OCI-LY7 (cell line): ENCODE measurements at regions not wholly inside any gene's neighbourhood (a gene's known extent, or its start where the extent isn't known, plus 50 kb on each side); places are given as distances from the start of the nearest gene placed in this dataset.
"Not testable (repeated sequence)": the region's sequence is repeated elsewhere in the genome, so short reads cannot be mapped to it uniquely, and the experiment has no call there.

Experiments used
- EZH2phosphoT487 ChIP-seq: fragments of 200-600 bp; sonication (generic); IDR thresholded peaks from 2 replicates; pipeline ENCODE4 v1.6.1; 2018; ENCODE audit warnings: low read depth, borderline replicate concordance, mild to moderate bottlenecking, mixed run types, antibody characterized with exemption, low read length, moderate library complexity, mixed read lengths
- TF ChIP-seq, protein P1 (sequence below): fragments of 200-600 bp; sonication (generic); conservative IDR thresholded peaks from 2 replicates; pipeline ENCODE4 v1.5.1; 2014; ENCODE audit warnings: mild to moderate bottlenecking, antibody characterized with exemption, low read length, moderate library complexity, mixed read lengths

DNA sequence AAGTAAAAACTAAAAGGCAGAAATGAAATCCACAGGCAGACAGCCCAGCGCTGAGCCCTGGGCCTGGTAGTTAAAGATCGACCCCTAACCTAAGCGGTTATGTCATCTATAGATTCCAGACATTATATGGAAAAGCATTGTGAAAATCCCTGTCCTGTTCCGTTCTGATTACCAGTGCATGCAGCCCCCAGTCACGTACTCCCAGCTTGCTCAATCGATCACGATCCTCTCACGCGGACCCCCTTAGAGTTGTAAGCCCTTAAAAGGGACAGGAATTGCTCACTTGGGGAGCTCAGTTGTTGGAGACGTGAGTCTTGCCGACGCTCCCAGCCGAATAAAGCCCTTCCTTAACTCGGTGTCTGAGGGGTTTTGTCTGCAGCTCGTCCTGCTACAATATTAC lies 166.8 kb upstream of the TMCC3 start:
- TF ChIP-seq, protein P1, sequence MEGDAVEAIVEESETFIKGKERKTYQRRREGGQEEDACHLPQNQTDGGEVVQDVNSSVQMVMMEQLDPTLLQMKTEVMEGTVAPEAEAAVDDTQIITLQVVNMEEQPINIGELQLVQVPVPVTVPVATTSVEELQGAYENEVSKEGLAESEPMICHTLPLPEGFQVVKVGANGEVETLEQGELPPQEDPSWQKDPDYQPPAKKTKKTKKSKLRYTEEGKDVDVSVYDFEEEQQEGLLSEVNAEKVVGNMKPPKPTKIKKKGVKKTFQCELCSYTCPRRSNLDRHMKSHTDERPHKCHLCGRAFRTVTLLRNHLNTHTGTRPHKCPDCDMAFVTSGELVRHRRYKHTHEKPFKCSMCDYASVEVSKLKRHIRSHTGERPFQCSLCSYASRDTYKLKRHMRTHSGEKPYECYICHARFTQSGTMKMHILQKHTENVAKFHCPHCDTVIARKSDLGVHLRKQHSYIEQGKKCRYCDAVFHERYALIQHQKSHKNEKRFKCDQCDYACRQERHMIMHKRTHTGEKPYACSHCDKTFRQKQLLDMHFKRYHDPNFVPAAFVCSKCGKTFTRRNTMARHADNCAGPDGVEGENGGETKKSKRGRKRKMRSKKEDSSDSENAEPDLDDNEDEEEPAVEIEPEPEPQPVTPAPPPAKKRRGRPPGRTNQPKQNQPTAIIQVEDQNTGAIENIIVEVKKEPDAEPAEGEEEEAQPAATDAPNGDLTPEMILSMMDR: not testable (repeated sequence)
- not testable (repeated sequence) for TF ChIP-seq EZH2phosphoT487
